Naive thymus-derived CD8-positive, alpha-beta T cell (primary cell): ENCODE measurements at regions not wholly inside any gene's neighbourhood (a gene's known extent, or its start where the extent isn't known, plus 50 kb on each side); places are given as distances from the start of the nearest gene placed in this dataset.

Source experiments
- ATAC-seq, 2 donors: fragments of 150-1000 bp; cut with Tn5 transposase in 1 of 2; sonication (Bioruptor Pico), chemical (Tn5 transposase) in 1 of 2; 1 replicate in 1 of 2; 2 replicates in 1 of 2; pipeline ENCODE4 v1.10.0; 2021; ENCODE audit warnings: mild to moderate bottlenecking in 2 of 2, moderate library complexity in 2 of 2
- POLR2A ChIA-PET: fragments of 350-600 bp; sonication (Branson Sonifier 250); formaldehyde crosslinking; loops from one replicate; lab custom pipeline; 2021; ENCODE audit warnings: antibody characterized with exemption; lab: Charles Lee
- DNase-seq, 10 donors: peaks; one replicate each; pipeline versions ENCODE4 v3.0.0 to v3.0.0-alpha.2; 2020 to 2022
- H3K27ac Mint-ChIP-seq, 10 donors: one replicate each; pipeline ENCODE4 v1.8.0; 2020 to 2022; ENCODE audit warnings: mild to moderate bottlenecking in 10 of 10, mixed read lengths in 10 of 10, moderate library complexity in 4 of 10, inconsistent platforms in 1 of 10
- H3K27me3 Mint-ChIP-seq, 5 donors: one replicate each; pipeline ENCODE4 v1.8.0; 2021 to 2022; ENCODE audit warnings: mixed read lengths in 5 of 5
- H3K36me3 Mint-ChIP-seq, 3 donors: one replicate each; pipeline ENCODE4 v1.8.0; 2020 to 2022; ENCODE audit warnings: mixed read lengths in 3 of 3, mild to moderate bottlenecking in 2 of 3, inconsistent platforms in 1 of 3
- H3K4me1 Mint-ChIP-seq, 4 donors: one replicate each; pipeline ENCODE4 v1.8.0; 2021 to 2022; ENCODE audit warnings: mixed read lengths in 4 of 4
- H3K4me3 Mint-ChIP-seq, 10 donors: one replicate each; pipeline ENCODE4 v1.8.0; 2020 to 2022; ENCODE audit warnings: mild to moderate bottlenecking in 10 of 10, mixed read lengths in 10 of 10, moderate library complexity in 6 of 10, inconsistent platforms in 1 of 10
- H3K9me3 Mint-ChIP-seq, 9 donors: one replicate each; pipeline ENCODE4 v1.8.0; 2020 to 2022; ENCODE audit warnings: mixed read lengths in 9 of 9, mild to moderate bottlenecking in 3 of 9, inconsistent platforms in 1 of 9, moderate library complexity in 1 of 9

- POLR2A ChIA-PET: interaction anchor here (0.5 kb wide), 1 partner anchor 42 kb away, joined by 3 read pairs; no protein-coding TSS in a partner anchor
- DNase-seq (no peak), ATAC-seq (no peak)
- H3K4me1 Mint-ChIP-seq: no peaks in the 10 kb centered on the region
- H3K4me3 Mint-ChIP-seq: no peak overlapping the region
- H3K9me3 Mint-ChIP-seq: peaks cover 0 to 17% (median 7%) of the 10 kb centered on the region in 9 donors
- no peak overlapping the region for H3K27ac Mint-ChIP-seq
- peaks cover 0 to 7% (median 0%) of the 10 kb centered on the region in 3 donors for H3K36me3 Mint-ChIP-seq
- H3K27me3 Mint-ChIP-seq: no peaks in the 10 kb centered on the region
Observed at GRCh38 chr11:42098075-42098474, 638.6 kb upstream of the LRRC4C start.

- H3K27me3 Mint-ChIP-seq: no peaks in the 10 kb centered on the region
- no peak overlapping the region for H3K4me3 Mint-ChIP-seq
- no peak for ATAC-seq
- H3K27ac Mint-ChIP-seq: no peak overlapping the region
- no peaks in the 10 kb centered on the region for H3K4me1 Mint-ChIP-seq
- peaks cover 0 to 29% (median 7%) of the 10 kb centered on the region in 9 donors for H3K9me3 Mint-ChIP-seq
- DNase-seq: no peak
- POLR2A ChIA-PET: no interaction called here
- no peaks in the 10 kb centered on the region for H3K36me3 Mint-ChIP-seq
Observed at GRCh38 chr11:42112866-42113265, 653.4 kb upstream of the LRRC4C start.

- H3K4me1 Mint-ChIP-seq: no peaks in the 10 kb centered on the region
- POLR2A ChIA-PET: no interaction called here
- H3K27ac Mint-ChIP-seq: no peak overlapping the region
- no peak overlapping the region for H3K4me3 Mint-ChIP-seq
- no peaks in the 10 kb centered on the region for H3K36me3 Mint-ChIP-seq
- peaks cover 0 to 33% (median 16%) of the 10 kb centered on the region in 9 donors for H3K9me3 Mint-ChIP-seq
- ATAC-seq (no peak), DNase-seq (no peak)
- H3K27me3 Mint-ChIP-seq: no peaks in the 10 kb centered on the region
Observed at GRCh38 chr11:42114927-42115326, 655.5 kb upstream of the LRRC4C start.

GRCh38 chr11:42138454-42138853 is 679.0 kb upstream of the LRRC4C start:
- DNase-seq (no peak), ATAC-seq (no peak)
- Mint-ChIP-seq H3K4me3 (no peak overlapping the region), H3K36me3 (no peaks in the 10 kb centered on the region), H3K27ac (no peak overlapping the region), H3K4me1 (no peaks in the 10 kb centered on the region), H3K9me3 (peaks cover 0 to 25% (median 11%) of the 10 kb centered on the region in 9 donors), H3K27me3 (no peaks in the 10 kb centered on the region)
- POLR2A ChIA-PET: no interaction called here

- Mint-ChIP-seq H3K27ac (no peak overlapping the region), H3K9me3 (peaks cover 4 to 57% (median 26%) of the 10 kb centered on the region in 9 donors), H3K4me3 (no peak overlapping the region), H3K36me3 (peaks cover 0 to 7% (median 0%) of the 10 kb centered on the region in 3 donors), H3K27me3 (no peaks in the 10 kb centered on the region), H3K4me1 (no peaks in the 10 kb centered on the region)
- ATAC-seq (no peak), DNase-seq (no peak)
- POLR2A ChIA-PET: no interaction called here
Observed at GRCh38 chr11:42145311-42145710, 685.9 kb upstream of the LRRC4C start.

GRCh38 chr11:42161886-42162285 is 702.4 kb upstream of the LRRC4C start:
- no peaks in the 10 kb centered on the region for H3K36me3 Mint-ChIP-seq
- POLR2A ChIA-PET: no interaction called here
- no peaks in the 10 kb centered on the region for H3K27me3 Mint-ChIP-seq
- H3K27ac Mint-ChIP-seq: no peak overlapping the region
- ATAC-seq (no peak), DNase-seq (no peak)
- no peak overlapping the region for H3K4me3 Mint-ChIP-seq
- H3K9me3 Mint-ChIP-seq: peaks cover 0 to 18% (median 10%) of the 10 kb centered on the region in 9 donors
- H3K4me1 Mint-ChIP-seq: no peaks in the 10 kb centered on the region

GRCh38 chr11:42169191-42169590 is 709.7 kb upstream of the LRRC4C start:
- POLR2A ChIA-PET: no interaction called here
- DNase-seq (no peak), ATAC-seq (no peak)
- H3K27ac Mint-ChIP-seq: no peak overlapping the region
- no peaks in the 10 kb centered on the region for H3K4me1 Mint-ChIP-seq
- no peaks in the 10 kb centered on the region for H3K27me3 Mint-ChIP-seq
- H3K9me3 Mint-ChIP-seq: peaks cover 0 to 42% (median 9%) of the 10 kb centered on the region in 9 donors
- H3K36me3 Mint-ChIP-seq: no peaks in the 10 kb centered on the region
- no peak overlapping the region for H3K4me3 Mint-ChIP-seq

- POLR2A ChIA-PET: no interaction called here
- no peak for DNase-seq
- no peaks in the 10 kb centered on the region for H3K36me3 Mint-ChIP-seq
- H3K27ac Mint-ChIP-seq: no peak overlapping the region
- peaks cover 0 to 42% (median 9%) of the 10 kb centered on the region in 9 donors for H3K9me3 Mint-ChIP-seq
- H3K27me3 Mint-ChIP-seq: no peaks in the 10 kb centered on the region
- no peak for ATAC-seq
- no peak overlapping the region for H3K4me3 Mint-ChIP-seq
- H3K4me1 Mint-ChIP-seq: no peaks in the 10 kb centered on the region
Observed at GRCh38 chr11:42170601-42171000, 711.1 kb upstream of the LRRC4C start.

- Mint-ChIP-seq H3K27me3 (no peaks in the 10 kb centered on the region), H3K36me3 (no peaks in the 10 kb centered on the region), H3K27ac (no peak overlapping the region), H3K4me1 (no peaks in the 10 kb centered on the region), H3K9me3 (peaks cover 0 to 42% (median 11%) of the 10 kb centered on the region in 9 donors), H3K4me3 (no peak overlapping the region)
- ATAC-seq (no peak), DNase-seq (no peak)
- POLR2A ChIA-PET: no interaction called here
Observed at GRCh38 chr11:42171046-42171445, 711.6 kb upstream of the LRRC4C start.

- Mint-ChIP-seq H3K4me3 (no peak overlapping the region), H3K4me1 (no peaks in the 10 kb centered on the region), H3K9me3 (peaks cover 3 to 45% (median 13%) of the 10 kb centered on the region in 9 donors), H3K27ac (no peak overlapping the region), H3K36me3 (peaks cover 0 to 6% (median 0%) of the 10 kb centered on the region in 3 donors), H3K27me3 (no peaks in the 10 kb centered on the region)
- ATAC-seq: no peak
- POLR2A ChIA-PET: no interaction called here
- no peak for DNase-seq
Observed at GRCh38 chr11:42172441-42172840, 713.0 kb upstream of the LRRC4C start.

GRCh38 chr11:42175203-42175602 is 715.8 kb upstream of the LRRC4C start:
- Mint-ChIP-seq H3K4me1 (no peaks in the 10 kb centered on the region), H3K27ac (no peak overlapping the region), H3K27me3 (no peaks in the 10 kb centered on the region), H3K4me3 (no peak overlapping the region), H3K9me3 (peaks cover 3 to 29% (median 13%) of the 10 kb centered on the region in 9 donors), H3K36me3 (peaks cover 0 to 6% (median 0%) of the 10 kb centered on the region in 3 donors)
- POLR2A ChIA-PET: no interaction called here
- ATAC-seq (no peak), DNase-seq (no peak)

GRCh38 chr11:42179216-42179615 is 719.8 kb upstream of the LRRC4C start:
- Mint-ChIP-seq H3K36me3 (peaks cover 0 to 6% (median 0%) of the 10 kb centered on the region in 3 donors), H3K9me3 (peaks cover 3 to 37% (median 13%) of the 10 kb centered on the region in 9 donors), H3K4me3 (no peak overlapping the region), H3K4me1 (no peaks in the 10 kb centered on the region), H3K27me3 (no peaks in the 10 kb centered on the region), H3K27ac (no peak overlapping the region)
- no peak for DNase-seq
- POLR2A ChIA-PET: no interaction called here
- ATAC-seq: no peak

- ATAC-seq (no peak), DNase-seq (no peak)
- Mint-ChIP-seq H3K27me3 (no peaks in the 10 kb centered on the region), H3K4me1 (peaks cover 0 to 1% (median 0%) of the 10 kb centered on the region in 4 donors), H3K9me3 (peaks cover 4 to 33% (median 21%) of the 10 kb centered on the region in 9 donors), H3K36me3 (no peaks in the 10 kb centered on the region), H3K27ac (no peak overlapping the region), H3K4me3 (no peak overlapping the region)
- POLR2A ChIA-PET: no interaction called here
Observed at GRCh38 chr11:42195289-42196013, 736.0 kb upstream of the LRRC4C start.

- no peak for ATAC-seq
- H3K36me3 Mint-ChIP-seq: peaks cover 0 to 5% (median 0%) of the 10 kb centered on the region in 3 donors
Observed at GRCh38 chr11:42200311-42200710, 740.9 kb upstream of the LRRC4C start.

More at GRCh38 chr11:42200311-42200710, 740.9 kb upstream of the LRRC4C start:
- POLR2A ChIA-PET: no interaction called here
- H3K4me3 Mint-ChIP-seq: no peak overlapping the region
- H3K27me3 Mint-ChIP-seq: no peaks in the 10 kb centered on the region
- H3K9me3 Mint-ChIP-seq: peaks cover 0 to 36% (median 21%) of the 10 kb centered on the region in 9 donors
- no peak overlapping the region for H3K27ac Mint-ChIP-seq
- peaks cover 0 to 1% (median 0%) of the 10 kb centered on the region in 4 donors for H3K4me1 Mint-ChIP-seq
- no peak for DNase-seq
